Karpas-422 (cell line): ENCODE measurements at regions not wholly inside any gene's neighbourhood (a gene's known extent, or its start where the extent isn't known, plus 50 kb on each side); places are given as distances from the start of the nearest gene placed in this dataset. TPM values are rescaled to one million over a fixed set of nuclear protein-coding genes. Genes with fewer than 3 reads are reported as not detected.

ENCODE experiments used
- DNase-seq: peaks from one replicate; pipeline ENCODE4 v3.0.0-alpha.2; 2015
- H2AFZ ChIP-seq: fragments of 200-600 bp; sonication (generic); 2 replicates; pipeline ENCODE4 v1.6.1; 2014; ENCODE audit warnings: antibody characterized with exemption, low read length, mixed read lengths
- H3K27ac ChIP-seq: fragments of 200-600 bp; sonication (generic); 2 replicates; pipeline ENCODE4 v1.5.1; 2014; ENCODE audit warnings: mild to moderate bottlenecking, low read length, moderate library complexity
- H3K27me3 ChIP-seq: fragments of 200-600 bp; sonication (generic); 2 replicates; pipeline ENCODE4 v1.6.1; 2014; ENCODE audit warnings: low read length, mixed read lengths
- H3K36me3 ChIP-seq: fragments of 200-600 bp; sonication (generic); 2 replicates; pipeline ENCODE4 v1.6.1; 2014; ENCODE audit warnings: low read length, mixed read lengths; ENCODE audit not compliant: insufficient read depth
- H3K4me1 ChIP-seq: fragments of 200-600 bp; sonication (generic); 2 replicates; pipeline ENCODE4 v1.6.1; 2014; ENCODE audit warnings: mild to moderate bottlenecking, low read length, mixed read lengths
- H3K4me2 ChIP-seq: fragments of 200-600 bp; sonication (generic); 2 replicates; pipeline ENCODE4 v1.6.1; 2014; ENCODE audit warnings: low read length, low read depth, mild to moderate bottlenecking; ENCODE audit not compliant: poor library complexity, severe bottlenecking
- H3K4me3 ChIP-seq: fragments of 200-600 bp; sonication (generic); 2 replicates; pipeline ENCODE4 v1.5.1; 2014; ENCODE audit warnings: mild to moderate bottlenecking, antibody characterized with exemption, low read length, mixed read lengths
- H3K79me2 ChIP-seq: fragments of 200-600 bp; sonication (generic); 2 replicates; pipeline ENCODE4 v1.6.1; 2014; ENCODE audit warnings: mild to moderate bottlenecking, low read length, mixed read lengths
- H3K9ac ChIP-seq: fragments of 200-600 bp; sonication (generic); 2 replicates; pipeline ENCODE4 v1.6.0; 2014; ENCODE audit warnings: low read length
- H3K9me2 ChIP-seq: fragments of 200-600 bp; sonication (generic), shearing (Covaris generic); replicated peaks from 2 replicates; pipeline ENCODE4 v1.6.0; 2014; ENCODE audit warnings: mild to moderate bottlenecking, low read length, moderate library complexity; ENCODE audit not compliant: insufficient read depth
- H3K9me3 ChIP-seq: fragments of 300-700, 200-600 bp; sonication (generic); 2 replicates; pipeline ENCODE4 v1.6.1; 2014; ENCODE audit warnings: low read length, mixed read lengths
- H4K20me1 ChIP-seq: fragments of 200-600 bp; sonication (generic); 2 replicates; pipeline ENCODE4 v1.6.1; 2014; ENCODE audit warnings: mild to moderate bottlenecking, antibody characterized with exemption, low read length, low read depth; ENCODE audit not compliant: insufficient read depth
- small RNA-seq: library from RNA; depleted of rRNA; stranded (forward); fragments of <200 nt; gene quantifications from one replicate; pipeline ENCODE3, GENCODE V24; 2014

- no peaks in the 10 kb centered on the region for H3K79me2 ChIP-seq
Measured at GRCh38 chr21:23215261-23215660, 2217.1 kb downstream of the NCAM2 start.

More at GRCh38 chr21:23215261-23215660, 2217.1 kb downstream of the NCAM2 start:
- Histone ChIP-seq H3K9me2 (no peaks in the 10 kb centered on the region), H3K4me2 (no peak overlapping the region), H3K4me1 (no peaks in the 10 kb centered on the region), H3K36me3 (no peaks in the 10 kb centered on the region), H3K9ac (no peak overlapping the region), H3K27ac (no peak overlapping the region), H4K20me1 (no peaks in the 10 kb centered on the region), H3K9me3 (peaks cover 38% of the 10 kb centered on the region), H3K27me3 (no peaks in the 10 kb centered on the region), H3K4me3 (no peak overlapping the region), H2AFZ (no peak overlapping the region)
- no peak for DNase-seq

Small RNA genes lying in the stretch of these regions (small RNA-seq; reads per million reads assigned to genes)
- gene AP001340.1: not detected
- gene RF00019: not detected
- gene RN7SKP236: not detected
- not detected for gene RNA5SP489
- gene RNU2-55P: 1.8 reads per million, percentile 49 among the genes with 10 or more reads in this experiment
